Tibial artery (tissue), 4 donors: ENCODE measurements at regions not wholly inside any gene's neighbourhood (a gene's known extent, or its start where the extent isn't known, plus 50 kb on each side); places are given as distances from the start of the nearest gene placed in this dataset.
A peak's percentile ranks its signal among the peaks of the same experiment; 100 is the strongest.

Experiments used
- DNase-seq, 2 donors: peaks; one replicate each; pipeline ENCODE4 v3.0.0-alpha.2; 2019
- H3K27ac ChIP-seq, 2 donors: fragments of 200-600 bp; sonication (generic) in 1 of 2; 1 replicate in 1 of 2; 2 replicates in 1 of 2; pipeline ENCODE4 v1.5.1; 2018 to 2019; ENCODE audit warnings: mild to moderate bottlenecking in 1 of 2
- H3K27me3 ChIP-seq, 2 donors: fragments of 200-600 bp; sonication (generic) in 1 of 2; one replicate each; pipeline versions ENCODE4 v1.5.1 to v1.6.0; 2016 to 2019
- H3K36me3 ChIP-seq, 3 donors: fragments of 200-600 bp; sonication (generic) in 2 of 3; one replicate each; pipeline ENCODE4 v1.5.1; 2016 to 2019; ENCODE audit warnings: mild to moderate bottlenecking in 2 of 3
- H3K4me1 ChIP-seq, 4 donors: fragments of 200-600 bp; sonication (generic) in 2 of 4; 1 replicate in 3 of 4; 2 replicates in 1 of 4; pipeline ENCODE4 v1.5.1; 2016 to 2019
- H3K4me3 ChIP-seq, 2 donors: fragments of 200-600 bp; sonication (generic) in 1 of 2; 1 replicate in 1 of 2; 2 replicates in 1 of 2; pipeline ENCODE4 v1.5.1; 2018 to 2019; ENCODE audit warnings: mild to moderate bottlenecking in 2 of 2
- H3K9me3 ChIP-seq, 3 donors: fragments of 200-600 bp; sonication (generic) in 1 of 3; one replicate each; pipeline ENCODE4 v1.5.1; 2016 to 2019
- intact Hi-C: fragments of 100-400 bp; cut with DNase I; formaldehyde crosslinking; loops from one replicate; pipeline ENCODE4 v1.15.0; 2023; ENCODE audit warnings: low total_unique reads
- TF ChIP-seq, protein P1 (sequence below), 2 experiments: fragments of 200-600 bp in 1 of 2; fragments of 450-650 bp in 1 of 2; IDR thresholded peaks; one replicate each; pipeline ENCODE4 v1.5.1; 2017 to 2019; ENCODE audit warnings: antibody characterized with exemption in 2 of 2, mild to moderate bottlenecking in 1 of 2, moderate library complexity in 1 of 2

- TF ChIP-seq, protein P1, sequence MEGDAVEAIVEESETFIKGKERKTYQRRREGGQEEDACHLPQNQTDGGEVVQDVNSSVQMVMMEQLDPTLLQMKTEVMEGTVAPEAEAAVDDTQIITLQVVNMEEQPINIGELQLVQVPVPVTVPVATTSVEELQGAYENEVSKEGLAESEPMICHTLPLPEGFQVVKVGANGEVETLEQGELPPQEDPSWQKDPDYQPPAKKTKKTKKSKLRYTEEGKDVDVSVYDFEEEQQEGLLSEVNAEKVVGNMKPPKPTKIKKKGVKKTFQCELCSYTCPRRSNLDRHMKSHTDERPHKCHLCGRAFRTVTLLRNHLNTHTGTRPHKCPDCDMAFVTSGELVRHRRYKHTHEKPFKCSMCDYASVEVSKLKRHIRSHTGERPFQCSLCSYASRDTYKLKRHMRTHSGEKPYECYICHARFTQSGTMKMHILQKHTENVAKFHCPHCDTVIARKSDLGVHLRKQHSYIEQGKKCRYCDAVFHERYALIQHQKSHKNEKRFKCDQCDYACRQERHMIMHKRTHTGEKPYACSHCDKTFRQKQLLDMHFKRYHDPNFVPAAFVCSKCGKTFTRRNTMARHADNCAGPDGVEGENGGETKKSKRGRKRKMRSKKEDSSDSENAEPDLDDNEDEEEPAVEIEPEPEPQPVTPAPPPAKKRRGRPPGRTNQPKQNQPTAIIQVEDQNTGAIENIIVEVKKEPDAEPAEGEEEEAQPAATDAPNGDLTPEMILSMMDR (IDR thresholded peaks at IDR 0.05): no peak
- DNase-seq: no peak
- no peak overlapping the region for H3K4me3 ChIP-seq
- H3K27ac ChIP-seq: no peak overlapping the region
- no peaks in the 10 kb centered on the region for H3K27me3 ChIP-seq
- intact Hi-C loops: no loop called here
- H3K36me3 ChIP-seq: no peaks in the 10 kb centered on the region
- no peaks in the 10 kb centered on the region for H3K9me3 ChIP-seq
- H3K4me1 ChIP-seq: no peaks in the 10 kb centered on the region
These were observed 75.7 kb upstream of the SNX2 start for GRCh38 chr5:122699201-122699600.

DNA sequence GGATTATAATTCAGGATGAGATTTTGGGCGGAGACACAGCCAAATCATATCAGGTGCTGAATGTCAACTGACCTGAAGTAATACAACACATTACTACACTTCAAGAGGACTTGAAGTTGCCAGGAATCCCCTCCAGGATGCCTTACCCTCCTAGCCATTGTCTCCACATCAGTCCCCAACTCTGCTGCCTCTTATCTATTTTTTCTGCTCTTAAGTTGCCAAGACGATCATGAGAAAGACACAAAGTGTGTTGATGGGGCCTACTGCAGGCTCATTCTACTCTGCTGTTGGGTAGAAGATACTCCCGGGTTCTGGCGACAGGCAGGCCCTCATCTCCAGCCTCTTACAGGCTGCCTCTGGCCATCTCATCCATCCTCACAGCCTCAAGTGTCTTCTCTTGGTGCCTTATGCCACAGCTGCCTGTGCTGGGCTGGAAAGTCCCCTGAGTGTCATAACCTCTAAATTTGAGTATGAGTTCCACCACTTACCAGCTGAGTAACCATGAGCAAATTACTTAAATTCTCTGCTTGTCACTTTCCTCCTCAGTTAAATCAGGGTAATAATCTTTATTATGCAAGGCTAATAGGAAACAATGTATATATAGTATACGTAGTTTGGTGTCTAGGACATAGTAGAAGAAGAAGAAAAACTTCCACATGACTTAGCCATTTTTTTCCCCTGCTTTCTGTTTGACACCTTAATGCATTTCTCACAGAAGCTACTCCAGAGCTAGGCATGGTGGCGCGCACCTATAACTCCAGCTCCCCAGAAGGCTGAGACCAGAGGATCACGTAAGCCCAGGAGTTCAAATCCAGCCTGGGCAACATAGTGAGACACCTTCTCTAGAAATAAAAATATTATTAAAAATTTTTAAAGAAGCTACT lies 73.0 kb upstream of the SNX2 start:
- no peaks in the 10 kb centered on the region for H3K27me3 ChIP-seq
- H3K36me3 ChIP-seq: no peaks in the 10 kb centered on the region
- H3K27ac ChIP-seq: no peak overlapping the region
- no peaks in the 10 kb centered on the region for H3K9me3 ChIP-seq
- TF ChIP-seq, protein P1 (IDR thresholded peaks at IDR 0.05): no peak
- no peaks in the 10 kb centered on the region for H3K4me1 ChIP-seq
- no peak for DNase-seq
- H3K4me3 ChIP-seq: no peak overlapping the region
- intact Hi-C loops: no loop called here

DNA sequence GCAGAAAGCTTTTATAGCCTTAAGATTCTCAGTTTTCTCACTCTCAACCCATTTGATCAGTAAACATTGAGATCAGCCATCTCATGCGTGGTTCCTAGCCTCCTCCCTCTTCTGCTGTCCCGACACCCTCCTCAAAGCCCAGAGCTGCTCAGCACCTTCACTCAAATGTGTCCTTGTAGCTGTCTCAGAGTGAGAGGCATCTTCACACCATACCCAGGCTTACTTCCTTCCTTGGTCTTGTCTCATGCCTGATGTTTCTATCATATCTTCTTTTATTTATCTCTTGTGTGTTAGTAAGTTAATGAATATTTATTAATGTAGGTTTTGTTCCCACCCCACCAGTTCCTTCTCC lies 72.4 kb upstream of the SNX2 start:
- H3K27me3 ChIP-seq: no peaks in the 10 kb centered on the region
- no peak overlapping the region for H3K4me3 ChIP-seq
- no peaks in the 10 kb centered on the region for H3K4me1 ChIP-seq
- H3K9me3 ChIP-seq: no peaks in the 10 kb centered on the region
- TF ChIP-seq, protein P1 (IDR thresholded peaks at IDR 0.05): no peak
- DNase-seq: no peak
- H3K27ac ChIP-seq: no peak overlapping the region
- H3K36me3 ChIP-seq: no peaks in the 10 kb centered on the region
- intact Hi-C loops: no loop called here

- Histone ChIP-seq H3K4me3 (no peak overlapping the region), H3K36me3 (no peaks in the 10 kb centered on the region), H3K27ac (no peak overlapping the region), H3K27me3 (no peaks in the 10 kb centered on the region), H3K9me3 (no peaks in the 10 kb centered on the region), H3K4me1 (no peaks in the 10 kb centered on the region)
- TF ChIP-seq, protein P1 (IDR thresholded peaks at IDR 0.05): no peak
- intact Hi-C loops: no loop called here
- no peak for DNase-seq
These were observed 71.7 kb upstream of the SNX2 start for GRCh38 chr5:122703203-122703602.

DNA sequence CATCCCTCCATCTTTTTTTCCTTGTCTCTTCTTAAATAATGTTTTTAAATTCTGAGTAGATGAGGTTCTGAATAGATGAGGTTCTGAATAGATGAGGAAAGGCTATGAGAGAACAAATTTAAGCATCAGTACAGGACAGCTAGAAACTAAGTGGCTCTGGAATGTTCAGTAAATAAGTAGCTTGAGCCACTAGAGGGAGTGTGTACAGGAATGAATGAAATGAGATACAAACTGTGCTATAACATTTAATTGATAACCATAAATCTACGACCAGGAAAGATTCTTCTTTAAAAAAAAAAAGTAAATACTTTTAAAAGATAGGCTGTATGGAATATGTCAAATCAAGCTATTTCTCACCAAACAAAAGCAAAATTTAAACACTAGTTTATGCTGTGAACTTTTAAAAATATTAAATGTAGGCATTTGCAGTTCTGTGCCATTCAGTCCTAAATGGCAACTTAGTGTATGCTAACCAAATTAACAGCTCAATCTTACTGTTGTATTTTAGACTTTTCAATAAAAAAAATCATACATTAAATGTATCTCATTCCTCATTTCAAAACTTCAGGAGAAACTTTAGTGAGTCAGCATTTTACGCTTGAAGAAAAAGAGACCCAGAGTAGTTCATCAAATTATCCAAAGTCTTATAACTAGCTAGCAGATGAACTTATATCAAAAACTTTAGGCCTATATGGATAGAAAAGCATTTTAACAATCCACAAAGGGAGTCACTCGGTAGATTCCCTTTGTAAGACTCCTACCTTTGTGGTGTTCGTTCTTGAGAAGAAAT lies 70.4 kb upstream of the SNX2 start:
- TF ChIP-seq, protein P1 (IDR thresholded peaks at IDR 0.05): peak; percentile 56 to 60
- Histone ChIP-seq H3K36me3 (no peaks in the 10 kb centered on the region), H3K4me1 (no peaks in the 10 kb centered on the region), H3K27ac (no peak overlapping the region), H3K9me3 (no peaks in the 10 kb centered on the region), H3K4me3 (no peak overlapping the region), H3K27me3 (no peaks in the 10 kb centered on the region)
- intact Hi-C loops: no loop called here
- DNase-seq: no peak
